A673 (cell line): ENCODE measurements at regions not wholly inside any gene's neighbourhood (a gene's known extent, or its start where the extent isn't known, plus 50 kb on each side); places are given as distances from the start of the nearest gene placed in this dataset.

ENCODE experiments used
- EZH2 ChIP-seq: fragments of 200-600 bp; sonication (generic); IDR thresholded peaks from 2 replicates; pipeline ENCODE4 v1.6.1; 2017; ENCODE audit warnings: borderline replicate concordance, low read depth, mild to moderate bottlenecking, mixed read lengths, antibody characterized with exemption, low read length; ENCODE audit not compliant: poor library complexity, severe bottlenecking
- TF ChIP-seq, protein P1 (sequence below): fragments of 300-800, 200-600 bp; sonication (generic); conservative IDR thresholded peaks from 2 replicates; pipeline ENCODE4 v1.5.1; 2017; ENCODE audit warnings: low read depth, mild to moderate bottlenecking, antibody characterized with exemption, low read length, moderate library complexity, mixed read lengths

DNA sequence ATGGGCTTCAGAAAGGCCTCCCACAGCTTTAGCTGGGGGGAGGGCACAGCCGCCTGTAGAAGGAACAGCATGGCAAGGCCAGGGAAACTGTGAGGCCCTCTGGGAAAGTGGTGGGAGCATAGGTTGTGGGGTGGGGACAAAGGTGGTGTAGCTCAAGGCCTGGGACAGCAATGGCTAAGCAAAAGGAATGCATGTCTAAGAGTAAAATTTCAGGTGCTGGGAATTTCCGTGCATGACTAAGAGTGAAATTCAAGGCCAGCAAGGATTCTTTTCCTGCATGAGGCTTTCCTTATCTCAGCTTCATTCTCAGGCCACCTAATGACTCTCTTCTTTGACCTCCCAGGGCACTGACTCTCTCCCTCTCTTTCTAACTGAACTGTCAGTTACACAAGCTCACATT is 86.5 kb upstream of the WNT4 start:
- TF ChIP-seq, protein P1, sequence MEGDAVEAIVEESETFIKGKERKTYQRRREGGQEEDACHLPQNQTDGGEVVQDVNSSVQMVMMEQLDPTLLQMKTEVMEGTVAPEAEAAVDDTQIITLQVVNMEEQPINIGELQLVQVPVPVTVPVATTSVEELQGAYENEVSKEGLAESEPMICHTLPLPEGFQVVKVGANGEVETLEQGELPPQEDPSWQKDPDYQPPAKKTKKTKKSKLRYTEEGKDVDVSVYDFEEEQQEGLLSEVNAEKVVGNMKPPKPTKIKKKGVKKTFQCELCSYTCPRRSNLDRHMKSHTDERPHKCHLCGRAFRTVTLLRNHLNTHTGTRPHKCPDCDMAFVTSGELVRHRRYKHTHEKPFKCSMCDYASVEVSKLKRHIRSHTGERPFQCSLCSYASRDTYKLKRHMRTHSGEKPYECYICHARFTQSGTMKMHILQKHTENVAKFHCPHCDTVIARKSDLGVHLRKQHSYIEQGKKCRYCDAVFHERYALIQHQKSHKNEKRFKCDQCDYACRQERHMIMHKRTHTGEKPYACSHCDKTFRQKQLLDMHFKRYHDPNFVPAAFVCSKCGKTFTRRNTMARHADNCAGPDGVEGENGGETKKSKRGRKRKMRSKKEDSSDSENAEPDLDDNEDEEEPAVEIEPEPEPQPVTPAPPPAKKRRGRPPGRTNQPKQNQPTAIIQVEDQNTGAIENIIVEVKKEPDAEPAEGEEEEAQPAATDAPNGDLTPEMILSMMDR: no peak
- TF ChIP-seq EZH2: no peak
